COLO829 (cell line): ENCODE measurements at regions not wholly inside any gene's neighbourhood (a gene's known extent, or its start where the extent isn't known, plus 50 kb on each side); places are given as distances from the start of the nearest gene placed in this dataset.
"Not testable (repeated sequence)": the region's sequence is repeated elsewhere in the genome, so short reads cannot be mapped to it uniquely, and the experiment has no call there.

Experiments used
- DNase-seq: peaks from one replicate; pipeline ENCODE4 v3.0.0; 2012; ENCODE audit warnings: low spot score

DNA sequence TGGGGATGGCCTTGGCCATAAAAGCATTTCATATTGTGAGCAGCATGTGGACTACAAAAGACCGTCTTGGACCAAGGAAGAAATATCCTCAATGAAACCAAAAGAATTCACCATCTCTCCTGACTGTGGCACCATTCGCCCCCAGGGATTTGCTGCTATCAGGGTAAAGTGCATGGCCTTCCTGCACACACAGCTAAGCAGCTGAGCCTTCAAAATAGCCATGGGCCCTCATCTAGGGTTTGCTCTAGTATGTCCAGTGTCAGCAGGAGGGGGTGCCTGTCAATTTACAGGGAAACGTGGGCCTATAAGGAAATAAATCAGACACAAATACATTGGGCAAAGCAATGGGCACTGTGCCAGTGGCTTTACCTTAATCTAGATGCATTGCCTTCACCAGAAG lies 296.6 kb upstream of the NBPF12 start:
- DNase-seq: not testable (repeated sequence)

DNA sequence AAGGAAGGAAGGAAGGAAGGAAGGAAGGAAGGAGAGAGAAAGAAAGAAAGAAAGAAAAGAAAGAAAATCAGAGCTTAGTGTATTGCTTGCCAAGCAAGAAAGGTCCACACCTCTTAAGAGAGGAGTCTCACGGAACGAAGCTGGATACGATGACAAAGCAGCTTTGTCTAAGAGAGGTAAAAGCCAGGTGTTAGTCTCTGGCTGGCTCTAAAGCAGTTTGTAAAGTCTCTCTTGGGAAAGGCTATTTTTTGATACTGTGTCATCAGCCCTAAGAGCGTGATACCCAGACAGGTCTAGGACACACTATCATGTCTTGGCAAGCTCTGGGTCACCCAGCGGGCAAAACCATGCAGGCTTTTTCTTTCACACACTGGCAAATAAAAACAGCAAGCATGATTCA lies 297.5 kb upstream of the NBPF12 start:
- not testable (repeated sequence) for DNase-seq

DNA sequence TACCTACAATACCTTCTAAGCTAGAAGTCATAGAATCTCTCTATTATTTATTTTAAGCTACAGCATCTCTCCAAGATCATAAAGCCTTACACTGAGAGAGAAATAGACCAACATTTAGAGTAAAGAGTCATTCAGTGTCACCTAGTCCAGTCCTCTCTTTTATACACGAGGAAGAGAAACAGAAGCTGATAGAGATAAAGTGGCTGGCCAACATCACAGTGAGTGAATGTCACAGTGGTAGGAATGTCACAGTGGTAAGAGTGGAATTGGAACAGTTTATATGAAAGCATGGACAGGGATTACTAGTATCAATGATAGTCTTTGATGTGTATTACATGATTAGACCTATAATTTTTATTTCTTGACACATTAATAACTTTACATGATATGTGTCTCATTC lies 307.8 kb upstream of the NBPF12 start:
- not testable (repeated sequence) for DNase-seq

DNA sequence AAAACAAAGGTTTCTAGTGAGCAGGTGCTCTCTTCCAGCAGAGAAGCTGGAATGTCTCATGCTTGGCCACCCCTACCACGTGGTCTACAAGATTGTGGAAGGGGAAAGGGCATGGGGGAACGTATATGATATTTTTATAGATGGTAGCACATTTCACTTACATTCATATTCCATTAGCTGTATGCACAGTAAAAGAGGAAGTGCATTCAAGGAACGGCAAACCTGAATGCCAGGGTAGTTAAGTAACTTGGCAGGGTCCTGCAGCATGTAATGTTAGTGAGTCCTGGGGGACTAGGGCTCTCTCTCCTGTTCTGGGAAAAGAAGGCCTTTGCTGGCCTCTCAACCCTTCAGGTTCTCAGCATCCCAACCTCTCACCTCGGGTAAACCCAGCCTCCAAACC lies 319.5 kb upstream of the NBPF12 start:
- not testable (repeated sequence) for DNase-seq

DNA sequence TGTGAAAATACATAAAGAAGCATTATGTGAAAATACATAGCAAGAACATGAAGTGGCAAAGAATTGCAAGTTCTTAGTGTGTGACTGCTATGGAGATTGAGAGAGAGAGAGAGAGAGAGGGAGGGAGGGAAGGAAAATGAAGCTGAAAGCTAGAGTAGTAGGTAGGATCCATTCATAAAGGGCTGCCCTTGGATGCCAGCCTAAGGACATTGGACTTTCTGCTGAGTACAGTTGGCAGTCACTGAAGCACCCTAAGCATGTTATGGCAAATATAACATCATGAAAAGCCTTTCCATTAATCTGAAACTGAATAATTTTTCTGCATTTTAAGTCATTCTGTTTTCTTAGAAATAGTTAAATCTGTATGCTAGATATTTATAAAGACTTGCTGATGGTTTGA lies 333.4 kb upstream of the NBPF12 start:
- DNase-seq: not testable (repeated sequence)

DNA sequence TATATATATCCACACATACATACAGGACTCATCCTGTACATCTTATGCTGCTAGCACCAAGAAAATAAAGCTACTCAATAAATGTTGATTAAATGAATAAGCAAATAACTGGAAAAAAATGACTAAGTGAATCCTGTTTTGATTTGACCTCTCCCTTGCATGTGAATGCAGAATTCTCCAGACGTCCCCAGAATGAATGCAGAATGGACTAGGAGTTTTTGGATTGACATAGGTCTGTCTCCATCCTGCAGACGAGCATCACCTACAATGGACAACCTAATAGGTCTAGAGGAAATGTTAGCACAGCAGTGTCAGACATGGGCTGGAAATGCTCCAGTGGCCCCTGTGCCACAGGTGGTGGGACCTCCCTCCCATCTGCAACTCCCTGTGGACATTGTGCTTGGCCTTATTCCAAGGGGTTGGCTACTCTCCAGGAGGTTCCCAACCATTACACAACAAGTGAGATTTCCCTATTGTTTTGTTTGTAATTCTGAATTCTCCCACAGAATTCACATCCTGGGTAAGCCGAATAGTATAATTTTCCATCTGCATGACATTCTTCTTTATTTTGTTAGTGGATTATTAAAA lies 337.3 kb upstream of the NBPF12 start:
- DNase-seq: not testable (repeated sequence)

DNA sequence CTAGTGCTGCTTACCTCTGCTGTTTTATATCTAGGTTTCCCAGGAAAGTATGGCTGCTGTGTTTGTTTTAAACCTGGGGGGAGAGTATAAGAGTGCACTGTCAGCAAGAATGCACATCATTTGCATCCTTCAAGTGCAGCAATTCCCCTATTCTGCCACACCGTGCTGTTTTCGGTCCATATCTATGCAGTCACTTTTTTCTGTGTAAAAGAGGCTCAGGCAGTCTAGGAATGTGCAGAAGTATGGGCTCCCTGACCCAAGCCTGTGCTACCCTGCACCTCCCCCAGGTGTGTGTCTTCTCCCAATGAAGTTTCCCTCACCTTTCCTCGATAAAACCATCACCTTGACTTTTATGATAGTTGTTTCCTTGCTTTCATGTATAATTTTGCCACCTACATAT lies 338.2 kb upstream of the NBPF12 start:
- not testable (repeated sequence) for DNase-seq

DNA sequence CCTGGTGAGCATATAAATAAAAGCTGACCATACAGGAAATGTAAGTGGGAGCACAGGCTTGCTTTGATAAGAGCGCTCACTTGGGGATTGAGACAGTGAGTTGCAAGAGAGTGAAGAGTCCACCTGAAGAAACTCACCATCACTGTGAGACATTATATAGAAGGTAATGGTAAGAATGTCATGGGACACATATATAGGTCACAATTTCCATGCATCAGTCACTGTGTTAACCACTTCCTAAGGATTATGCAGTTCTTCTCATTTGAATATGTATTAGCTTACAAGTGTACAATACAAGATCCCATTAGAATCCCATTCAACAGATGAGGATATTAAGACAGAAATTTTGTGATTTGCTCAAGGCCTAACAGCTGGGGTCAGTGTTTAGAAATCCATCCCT lies 352.4 kb upstream of the NOTCH2NLA start:
- DNase-seq: not testable (repeated sequence)

DNA sequence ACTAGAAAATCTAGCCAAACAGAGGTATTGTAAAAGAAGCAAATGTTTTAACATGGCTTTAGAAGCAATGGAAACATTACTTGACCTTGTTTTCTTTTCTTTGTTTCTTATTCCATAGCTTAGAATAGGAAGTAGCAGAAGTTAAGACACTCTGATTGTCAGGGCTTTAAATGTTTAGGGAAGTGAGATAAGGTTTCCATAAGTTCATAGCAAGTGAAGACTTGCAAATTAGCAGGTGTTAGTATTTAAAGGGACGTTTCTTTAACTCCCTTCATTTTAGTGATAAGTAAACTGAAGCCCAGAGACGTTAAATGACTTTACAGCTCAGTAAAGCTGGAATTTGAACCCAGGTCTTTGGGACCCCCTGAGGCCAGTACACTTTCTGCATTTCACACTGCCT lies 338.7 kb upstream of the NOTCH2NLA start:
- not testable (repeated sequence) for DNase-seq

DNA sequence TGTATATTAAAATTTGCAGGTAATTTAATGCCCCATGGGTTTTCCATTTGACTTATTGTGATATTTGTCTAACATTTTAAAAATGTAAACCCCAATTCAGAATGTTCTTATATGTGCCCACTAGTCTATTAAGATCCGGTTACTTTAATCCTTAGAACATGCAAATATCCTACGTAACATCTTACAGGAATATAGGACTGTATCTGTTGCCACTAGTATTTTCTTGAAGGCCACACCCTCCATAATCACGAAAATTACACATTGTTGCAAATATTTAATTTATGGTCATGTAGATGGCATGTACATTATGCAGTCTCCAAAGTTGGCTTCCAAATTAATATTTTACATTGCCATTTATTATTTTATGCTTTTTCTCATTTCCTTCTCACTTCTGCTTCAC lies 329.2 kb upstream of the NOTCH2NLA start:
- DNase-seq: not testable (repeated sequence)

DNA sequence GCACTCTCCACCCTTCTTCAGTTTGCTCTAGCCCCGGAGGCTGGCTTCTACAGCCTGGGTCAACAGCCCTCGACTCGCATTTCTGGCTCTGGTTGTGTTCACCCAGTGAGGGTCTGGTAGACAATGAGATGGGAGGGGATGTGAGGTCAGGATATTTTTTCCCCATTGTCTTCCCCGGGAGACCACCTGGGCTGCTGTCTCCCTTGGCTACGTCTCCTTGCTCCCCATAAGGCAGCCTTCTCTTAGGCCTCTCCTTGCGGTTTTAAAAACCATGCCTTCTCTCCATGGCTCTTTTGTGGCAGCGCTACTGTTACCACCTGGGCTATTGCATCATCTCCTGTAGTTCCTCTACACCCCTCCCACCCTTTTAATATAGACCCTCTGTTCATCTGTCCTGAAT lies 327.6 kb upstream of the NOTCH2NLA start:
- DNase-seq: not testable (repeated sequence)

DNA sequence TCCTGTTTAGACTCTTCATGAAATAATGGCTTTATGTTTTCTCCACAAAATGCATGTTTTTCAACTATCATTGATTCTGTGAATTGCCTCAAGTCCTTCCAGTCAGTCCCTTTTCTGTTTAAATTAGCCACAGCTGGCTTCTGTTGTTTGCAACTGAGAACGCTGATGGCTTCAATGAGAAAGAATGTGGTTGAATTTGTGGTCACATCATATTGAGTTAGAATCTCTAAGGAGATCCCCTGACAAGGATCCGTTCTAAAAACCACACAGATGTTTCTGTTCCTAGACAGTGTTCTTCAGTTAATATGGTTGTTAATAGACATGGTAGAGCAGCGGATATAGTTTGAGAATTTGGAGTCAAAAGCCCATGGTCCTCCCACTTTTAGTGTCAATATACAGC lies 323.6 kb upstream of the NOTCH2NLA start:
- DNase-seq: not testable (repeated sequence)

DNA sequence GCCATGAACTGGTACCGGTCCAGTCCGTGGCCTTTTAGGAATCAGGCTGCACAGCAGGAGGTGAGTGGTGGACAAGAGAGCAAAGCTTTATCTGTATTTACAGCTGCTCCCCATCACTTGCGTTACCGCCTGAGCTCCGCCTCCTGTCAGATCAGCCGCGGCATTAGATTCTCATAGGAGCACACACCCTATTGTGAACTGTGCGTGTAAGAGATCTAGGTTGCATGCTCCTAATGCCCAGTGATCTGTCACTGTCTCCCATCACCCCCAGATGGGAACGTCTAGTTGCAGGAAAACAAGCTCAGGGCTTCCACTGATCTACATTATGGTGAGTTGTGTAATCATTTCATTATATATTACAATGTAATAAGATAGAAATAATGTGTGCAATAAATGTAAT lies 319.9 kb upstream of the NOTCH2NLA start:
- DNase-seq: not testable (repeated sequence)

DNA sequence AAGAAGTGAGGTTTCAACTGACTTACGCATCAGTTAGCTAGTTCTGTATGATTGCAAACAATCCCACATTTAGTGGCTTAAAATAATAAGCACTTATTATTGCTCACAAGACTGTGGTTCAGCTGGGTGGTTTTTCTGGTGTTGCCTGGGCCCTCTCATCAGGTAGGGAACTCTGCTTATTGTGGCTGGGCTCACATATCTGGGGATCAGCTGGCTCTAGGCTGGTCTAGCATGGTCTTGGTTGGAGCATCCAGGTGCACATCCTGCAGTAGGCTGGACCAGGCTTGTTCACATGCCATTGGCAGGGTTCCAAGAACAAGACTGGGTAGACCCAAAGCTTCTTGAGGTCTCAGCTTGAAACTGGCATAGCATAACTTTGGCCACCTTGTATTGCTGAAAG lies 317.4 kb upstream of the NOTCH2NLA start:
- DNase-seq: not testable (repeated sequence)

DNA sequence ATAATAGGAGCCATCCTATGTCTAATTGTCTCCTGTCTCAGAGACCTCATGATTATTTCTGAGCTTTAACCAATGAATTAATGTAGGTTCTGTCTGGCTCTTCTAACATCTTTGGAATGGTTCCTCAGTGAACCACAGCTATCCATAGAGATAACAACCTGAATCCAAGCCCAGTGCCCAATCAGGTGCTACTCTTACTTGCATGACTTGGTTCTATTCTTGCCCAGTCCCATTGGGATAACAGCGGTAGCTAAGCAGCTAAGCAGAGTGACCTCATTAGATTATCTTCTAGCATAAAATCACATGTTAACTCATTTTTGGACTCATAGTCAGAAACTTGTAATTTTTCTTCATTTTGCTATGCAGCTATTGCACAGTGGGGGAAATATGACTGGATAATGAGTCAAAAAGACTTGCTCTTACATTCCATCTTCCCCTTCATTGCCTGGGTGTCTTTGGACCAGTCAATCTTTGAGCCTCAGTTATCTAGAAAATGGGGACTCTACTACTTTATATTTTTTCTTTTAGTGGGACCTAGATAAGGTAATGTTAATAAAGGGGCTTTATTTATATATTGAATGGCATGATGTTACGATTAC lies 309.1 kb upstream of the NOTCH2NLA start:
- DNase-seq: not testable (repeated sequence)

DNA sequence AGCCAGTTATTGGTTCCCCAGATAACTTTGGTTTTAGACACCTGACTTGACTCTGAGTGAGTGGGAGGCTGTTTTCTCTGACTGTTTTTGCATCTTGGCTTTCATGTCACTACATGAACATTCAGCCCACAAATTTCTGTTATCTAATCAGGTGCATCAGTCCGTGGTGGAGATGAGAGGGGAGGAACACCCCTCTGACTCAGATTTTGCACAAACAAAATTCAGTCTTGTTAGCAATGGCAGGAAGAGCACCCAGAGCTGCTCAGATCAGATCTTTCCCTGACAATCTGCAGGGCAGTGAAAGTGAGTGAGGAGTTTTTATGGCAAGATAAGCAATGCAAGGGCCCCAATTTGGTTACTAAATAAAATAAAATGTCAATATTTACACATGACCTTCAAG lies 307.2 kb upstream of the NOTCH2NLA start:
- DNase-seq: not testable (repeated sequence)

DNA sequence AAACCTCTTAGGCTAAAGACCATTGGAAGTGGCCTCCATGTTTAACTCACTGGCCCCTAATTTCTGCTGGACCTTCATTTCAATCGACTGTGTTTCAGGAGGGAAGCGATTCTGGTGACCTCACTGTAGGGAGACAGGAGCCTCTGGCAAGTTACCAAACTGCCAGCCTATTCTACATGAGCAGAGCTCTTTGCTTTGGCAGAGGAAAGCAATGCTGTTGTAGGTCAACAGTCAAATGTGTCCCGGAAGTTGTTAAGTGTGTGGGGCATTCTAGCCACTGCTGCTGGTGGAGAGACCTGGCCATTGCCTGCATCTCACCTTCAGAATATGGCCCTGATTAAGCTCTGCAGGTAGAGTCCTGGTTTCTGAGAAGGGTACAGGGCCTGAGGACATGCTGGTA lies 306.8 kb upstream of the NOTCH2NLA start:
- not testable (repeated sequence) for DNase-seq

DNA sequence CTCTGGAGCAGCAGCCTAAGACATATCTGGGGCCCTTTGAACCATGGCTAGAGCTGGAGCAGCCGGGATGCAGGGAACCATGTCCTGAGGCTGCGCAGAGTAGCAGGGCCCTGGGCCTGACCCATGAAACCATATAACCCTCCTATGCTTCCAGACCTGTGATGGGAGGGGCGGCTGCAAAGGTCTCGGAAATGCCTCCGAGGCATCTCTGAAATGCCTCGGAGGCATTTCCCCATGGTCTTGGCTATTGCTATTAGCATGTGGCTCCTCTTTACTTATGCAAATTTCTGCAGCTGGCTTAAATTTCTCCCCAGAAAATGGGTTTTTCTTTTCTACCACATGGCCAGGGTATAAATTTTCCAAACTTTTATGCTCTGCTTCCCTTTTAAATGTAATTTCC lies 302.1 kb upstream of the NOTCH2NLA start:
- DNase-seq: not testable (repeated sequence)

DNA sequence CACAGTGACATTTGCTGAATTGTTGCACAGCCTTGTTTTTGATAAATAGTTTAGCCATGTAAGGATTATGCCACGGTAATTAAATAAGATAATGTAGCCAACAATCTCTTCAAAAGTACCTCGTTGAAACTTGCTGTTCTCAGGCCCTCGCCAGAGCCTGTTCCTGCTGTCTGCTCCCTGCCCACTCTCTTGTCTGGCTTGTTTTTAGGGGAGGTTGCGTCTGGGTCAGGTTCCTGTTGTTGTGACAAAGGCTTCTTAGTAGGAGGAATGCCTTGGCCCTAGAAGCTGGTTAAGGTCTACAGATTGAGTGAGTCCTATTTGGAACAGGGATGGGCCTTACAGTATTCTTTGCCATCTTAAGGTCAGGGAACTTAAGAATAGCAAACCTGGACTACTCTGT lies 294.0 kb upstream of the NOTCH2NLA start:
- DNase-seq: not testable (repeated sequence)

DNA sequence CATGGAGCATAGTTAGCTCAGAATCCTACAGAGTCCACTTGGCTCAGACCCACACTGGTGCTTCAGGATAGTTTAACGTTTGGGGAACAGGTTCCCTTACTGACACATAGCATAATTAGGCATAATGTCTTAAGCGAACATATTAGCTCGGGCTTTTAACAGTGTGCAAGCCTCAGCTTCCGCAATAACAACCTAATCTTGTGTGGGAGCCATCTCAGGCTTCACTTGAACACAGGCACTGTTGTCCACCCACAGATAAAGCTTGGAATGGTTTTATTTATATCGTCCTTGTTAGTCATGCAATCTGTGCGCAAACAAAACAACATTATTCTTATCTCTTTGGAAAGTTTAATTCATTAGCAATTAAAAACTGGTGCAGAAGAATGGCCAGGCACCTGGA lies 293.5 kb upstream of the NOTCH2NLA start:
- not testable (repeated sequence) for DNase-seq

DNA sequence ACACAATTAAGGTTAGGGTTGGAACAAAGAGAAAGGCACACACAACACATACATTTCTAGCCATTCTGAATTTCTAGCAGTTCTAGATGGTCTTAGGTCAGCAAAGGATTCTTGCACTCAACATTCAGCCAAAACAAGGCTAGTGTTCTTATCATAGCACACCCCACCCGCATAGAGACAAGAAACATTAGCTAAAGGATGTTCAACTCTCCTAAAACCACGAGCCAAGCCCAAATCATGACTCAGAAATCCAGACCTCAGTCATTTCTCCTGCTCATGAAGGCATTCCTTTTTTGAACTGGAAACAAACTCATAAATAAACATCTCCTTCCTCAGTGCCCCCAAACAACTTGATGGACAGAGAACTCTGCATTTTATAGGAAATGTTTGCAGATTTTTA lies 293.0 kb upstream of the NOTCH2NLA start:
- not testable (repeated sequence) for DNase-seq

DNA sequence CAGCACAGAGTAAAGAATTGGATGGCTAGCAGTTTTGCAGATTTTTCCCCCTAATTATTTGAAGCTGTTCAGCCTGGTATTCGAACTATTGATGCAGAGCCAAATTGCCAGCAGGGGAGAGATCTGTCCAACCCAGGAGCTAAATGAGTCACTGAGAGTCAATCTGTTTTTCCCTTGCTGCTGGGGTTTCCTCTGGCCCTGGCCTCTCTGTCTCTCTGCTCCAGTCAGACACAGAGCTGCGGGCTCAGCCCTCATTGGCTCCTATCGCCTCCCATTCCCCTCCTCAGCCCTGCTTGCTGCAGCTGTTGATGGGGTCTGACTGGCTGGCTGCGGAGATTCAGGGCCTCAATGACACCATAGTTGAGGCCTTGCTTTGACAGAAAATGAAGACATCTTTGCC lies 284.9 kb upstream of the NOTCH2NLA start:
- not testable (repeated sequence) for DNase-seq

DNA sequence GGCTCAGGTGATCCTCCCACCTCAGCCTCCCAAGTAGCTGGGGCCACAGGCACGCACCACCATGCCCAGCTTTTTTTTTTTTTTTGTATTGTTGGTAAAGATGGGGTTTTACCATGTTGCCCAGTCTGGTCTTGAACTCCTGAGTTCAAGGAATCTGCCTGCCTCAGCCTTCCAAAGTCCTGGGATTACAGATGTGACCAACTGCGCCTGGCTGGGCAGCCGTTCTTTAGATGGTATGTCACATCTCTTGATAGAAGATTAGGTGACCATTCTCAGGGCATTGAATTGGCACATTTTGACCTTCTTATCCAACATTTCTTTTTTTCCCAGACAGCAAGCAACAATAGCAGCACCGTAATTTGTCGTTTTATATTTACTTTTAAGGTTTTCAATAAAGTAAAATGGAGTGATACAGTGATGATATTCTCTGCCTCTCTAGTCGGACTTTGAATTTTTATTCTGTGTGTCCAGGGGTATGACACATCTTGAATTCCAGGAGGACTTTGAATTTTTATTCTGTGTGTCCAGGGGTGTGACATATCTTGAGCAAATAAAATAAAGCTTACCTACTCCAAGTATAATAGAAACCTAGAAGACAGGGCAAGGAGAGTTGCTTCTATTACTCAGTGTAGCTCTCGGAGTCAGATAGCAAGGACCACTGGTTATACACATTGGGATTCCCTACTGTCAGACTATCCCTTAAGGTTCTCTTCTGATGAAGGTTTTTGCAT lies 282.4 kb upstream of the NOTCH2NLA start:
- DNase-seq: not testable (repeated sequence)
